ENCODE measurements at regions not wholly inside any gene's neighbourhood (a gene's known extent, or its start where the extent isn't known, plus 50 kb on each side); places are given as distances from the start of the nearest gene placed in this dataset.

DNA sequence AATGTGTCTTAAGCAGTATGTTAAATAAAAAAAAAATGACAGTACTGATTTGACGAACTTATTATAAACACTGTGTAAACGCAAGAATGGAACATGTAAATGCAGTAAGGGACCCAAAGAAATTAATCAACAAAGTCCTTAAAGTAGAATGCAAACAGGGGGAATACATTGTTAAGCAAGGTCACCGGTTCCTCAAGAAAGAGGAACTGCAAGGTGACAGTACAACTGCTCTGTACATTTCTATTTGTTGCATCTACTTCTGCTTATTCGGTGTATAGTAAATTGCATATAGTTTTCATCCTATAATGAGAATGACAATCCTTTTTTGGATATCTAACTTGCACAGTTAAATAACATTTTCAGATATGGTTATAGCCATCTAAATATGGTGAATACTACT, 387.0 kb upstream of the SEMA3D start:
- no peak for DNase-seq (ENCODE audit: low spot score)

- no peak for DNase-seq (ENCODE audit: low spot score)
These were observed 386.5 kb upstream of the SEMA3D start for GRCh38 chr7:85573346-85573745.

GRCh38 chr7:85570898-85571297, 384.0 kb upstream of the SEMA3D start:
- DNase-seq (ENCODE audit: low spot score), result no peak

- DNase-seq (ENCODE audit: low spot score), result no peak
These were observed 381.1 kb upstream of the SEMA3D start for GRCh38 chr7:85567983-85568382.

DNA sequence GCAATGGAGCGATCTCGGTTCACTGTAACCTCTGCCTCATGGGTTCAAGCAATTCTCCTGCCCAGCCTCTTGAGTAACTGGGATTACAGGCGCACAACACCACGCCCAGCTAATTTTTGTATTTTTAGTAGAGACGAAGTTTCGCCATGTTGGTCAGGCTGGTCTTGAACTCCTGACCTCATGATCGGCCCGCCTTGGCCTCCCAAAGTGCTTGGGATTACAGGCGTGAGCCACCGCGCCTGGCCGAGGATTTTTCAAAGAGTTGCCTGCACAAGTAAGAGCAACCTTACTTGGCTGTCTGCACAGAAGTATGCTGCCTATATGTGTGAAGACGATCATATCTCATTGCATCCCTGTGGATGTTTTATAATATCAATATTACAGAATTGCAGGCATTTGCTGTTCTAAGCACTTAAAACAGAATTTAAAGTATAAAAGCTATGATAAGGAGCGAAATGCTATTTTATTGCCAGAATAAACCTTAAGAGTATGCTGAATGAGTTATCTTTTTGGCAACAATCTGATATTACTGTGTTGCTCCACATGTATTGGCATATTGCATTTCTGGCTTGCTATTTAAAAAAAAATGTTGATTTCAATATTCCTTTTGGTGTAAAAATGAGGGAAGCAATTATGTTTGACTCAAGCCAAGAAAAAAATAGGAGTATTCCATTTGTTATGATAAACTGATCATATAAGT, 379.4 kb upstream of the SEMA3D start:
- DNase-seq (ENCODE audit: low spot score), result no peak

- no peak for DNase-seq (ENCODE audit: low spot score)
These were observed 378.4 kb upstream of the SEMA3D start for GRCh38 chr7:85565276-85565675.

DNA sequence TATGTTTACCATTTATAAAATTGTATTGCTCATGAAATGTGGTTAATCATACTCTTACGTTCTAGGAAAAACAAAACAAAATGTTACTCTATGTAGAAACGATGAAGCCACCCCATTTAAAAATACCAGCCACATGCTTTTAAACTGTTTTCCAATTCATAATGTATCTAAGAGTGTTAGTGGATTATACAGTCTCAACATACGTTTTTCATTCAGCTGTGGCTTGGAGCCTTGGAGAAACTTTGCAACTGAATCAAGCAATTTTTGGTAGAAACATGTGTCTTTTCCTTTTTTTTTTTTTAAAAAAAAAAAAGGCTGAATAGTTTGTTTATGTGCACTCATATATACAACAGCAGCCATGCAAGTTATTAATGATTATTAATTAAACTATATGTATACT, 378.0 kb upstream of the SEMA3D start:
- DNase-seq (ENCODE audit: low spot score), result no peak

GRCh38 chr7:85561706-85562105, 374.9 kb upstream of the SEMA3D start:
- no peak for DNase-seq (ENCODE audit: low spot score)

GRCh38 chr7:85554236-85555178, 367.7 kb upstream of the SEMA3D start:
- peak; percentile 24 for DNase-seq (ENCODE audit: low spot score)

DNA sequence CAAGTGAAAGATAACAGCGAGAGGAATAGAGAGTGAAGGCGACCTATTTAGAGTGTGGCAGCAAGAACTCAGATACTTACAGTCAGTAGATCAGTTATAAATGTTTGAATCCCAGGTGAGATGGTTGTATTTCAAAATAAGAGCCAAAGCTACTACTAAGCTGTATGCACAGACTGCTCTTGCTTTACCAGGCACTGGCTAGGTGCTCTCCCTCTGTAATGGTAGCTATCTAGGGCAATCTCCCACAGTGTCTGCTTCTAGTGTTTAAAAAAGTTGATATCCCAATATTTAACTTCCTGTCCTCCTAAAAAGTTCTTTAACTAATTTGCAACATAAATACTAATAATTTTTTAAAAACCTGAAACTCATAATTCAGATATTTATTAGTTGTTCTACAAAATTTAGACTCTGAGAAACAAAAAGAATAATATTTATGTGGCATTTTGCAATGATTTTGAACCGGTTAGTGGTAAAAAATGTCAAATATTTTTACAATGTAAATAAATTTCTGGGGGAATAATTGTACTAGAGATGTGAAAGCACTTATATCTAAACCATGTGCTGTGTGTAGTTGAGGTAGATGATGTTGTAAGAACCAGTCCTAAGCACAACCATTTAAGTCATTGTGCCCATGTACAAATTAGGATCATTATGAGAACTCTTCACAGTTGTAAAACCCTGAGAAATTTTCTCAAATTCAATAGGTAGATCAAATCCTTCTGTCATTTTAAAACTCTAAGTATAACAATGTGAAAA, 349.3 kb upstream of the SEMA3D start:
- no peak for DNase-seq (ENCODE audit: low spot score)

GRCh38 chr7:85529831-85530230, 343.0 kb upstream of the SEMA3D start:
- DNase-seq (ENCODE audit: low spot score), result no peak

DNA sequence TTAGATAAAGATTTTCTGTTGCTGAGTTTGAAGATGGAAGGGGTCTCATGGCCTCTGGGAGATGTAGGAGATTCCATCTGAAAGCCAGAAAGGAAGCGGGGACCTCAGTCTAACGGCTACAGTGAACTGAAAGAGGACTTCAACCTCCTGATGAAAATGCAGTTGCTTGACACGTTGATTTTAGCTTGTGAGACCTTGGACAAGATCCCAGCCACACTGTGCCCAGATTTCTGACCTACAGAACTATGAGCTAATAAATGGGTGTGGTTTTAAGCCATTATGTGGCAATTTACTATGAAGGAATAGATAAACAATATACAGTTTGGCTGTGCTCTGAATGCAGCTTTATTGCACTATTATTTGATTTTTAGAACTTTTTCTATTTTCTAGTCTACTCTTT, 342.3 kb upstream of the SEMA3D start:
- DNase-seq (ENCODE audit: low spot score), result no peak

DNA sequence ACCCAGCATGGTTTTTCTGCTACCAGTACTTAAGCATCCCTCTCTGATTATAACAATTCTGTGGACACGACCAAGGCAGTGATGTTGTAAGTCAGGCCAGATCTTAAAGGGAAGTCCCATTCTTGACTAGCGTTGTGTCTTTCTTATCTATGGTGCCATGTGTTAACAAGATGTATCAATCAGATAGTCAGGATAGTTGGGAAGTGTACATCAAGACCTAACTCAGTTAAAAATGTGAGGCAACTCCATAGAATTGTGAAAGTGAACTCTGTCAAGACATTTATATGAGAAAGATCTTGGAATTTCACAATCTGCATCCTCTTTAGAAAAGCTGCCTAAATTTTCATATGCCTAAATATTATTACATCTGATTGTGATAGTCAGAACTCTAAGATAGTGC, 341.7 kb upstream of the SEMA3D start:
- no peak for DNase-seq (ENCODE audit: low spot score)

GRCh38 chr7:85525676-85526075, 338.8 kb upstream of the SEMA3D start:
- DNase-seq (ENCODE audit: low spot score), result no peak

GRCh38 chr7:85522070-85522469, 335.2 kb upstream of the SEMA3D start:
- no peak for DNase-seq (ENCODE audit: low spot score)

DNA sequence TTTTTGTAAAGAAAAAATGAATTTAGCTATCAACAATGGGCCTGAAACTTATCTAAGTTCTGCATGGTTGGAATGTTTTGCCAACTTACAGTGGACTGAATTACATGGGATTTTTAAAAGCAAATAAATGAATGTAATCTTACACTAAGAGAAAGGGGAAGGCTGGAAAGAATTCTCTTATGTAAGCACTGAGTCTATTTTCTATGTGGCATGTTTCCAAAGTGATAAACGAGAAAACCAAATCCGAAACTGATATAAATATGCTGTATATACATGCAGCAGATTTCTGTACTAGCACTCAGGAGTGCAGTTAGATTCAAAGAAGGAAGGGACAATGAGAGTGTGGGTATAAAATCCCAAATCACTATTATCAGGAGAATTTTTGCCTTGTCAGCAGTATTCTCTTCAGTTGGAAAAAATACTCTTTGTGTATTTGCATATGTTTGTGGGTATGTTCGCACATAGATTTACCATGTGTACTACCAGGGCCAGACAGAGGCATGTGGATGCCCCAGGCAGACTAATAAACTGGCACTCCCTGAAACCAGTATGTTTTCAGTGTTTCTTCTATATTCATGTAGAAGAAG, 334.3 kb upstream of the SEMA3D start:
- no peak for DNase-seq (ENCODE audit: low spot score)

- DNase-seq (ENCODE audit: low spot score), result no peak
These were observed 333.3 kb upstream of the SEMA3D start for GRCh38 chr7:85520175-85520574.

GRCh38 chr7:85516675-85517074, 329.8 kb upstream of the SEMA3D start:
- no peak for DNase-seq (ENCODE audit: low spot score)

GRCh38 chr7:85512790-85513189, 325.9 kb upstream of the SEMA3D start:
- no peak for DNase-seq (ENCODE audit: low spot score)

- no peak for DNase-seq (ENCODE audit: low spot score)
These were observed 323.4 kb upstream of the SEMA3D start for GRCh38 chr7:85510287-85510686.

GRCh38 chr7:85509476-85509875, 322.6 kb upstream of the SEMA3D start:
- no peak for DNase-seq (ENCODE audit: low spot score)

Measured in hematopoietic multipotent progenitor cell treated with erythropoietin and hydrocortisone succinate and interleukin-3 and kit ligand, for 15 days (in vitro differentiated cells).